Suprapubic skin (tissue), 4 donors: ENCODE measurements at regions not wholly inside any gene's neighbourhood (a gene's known extent, or its start where the extent isn't known, plus 50 kb on each side); places are given as distances from the start of the nearest gene placed in this dataset.

Experiments used
- POLR2A ChIP-seq, 2 donors: fragments of 450-650 bp; IDR thresholded peaks; one replicate each; pipeline ENCODE4 v1.6.1; 2017; ENCODE audit warnings: antibody characterized with exemption in 2 of 2, mild to moderate bottlenecking in 2 of 2, moderate library complexity in 2 of 2
- POLR2AphosphoS5 ChIP-seq, 3 donors: sonication (generic); formaldehyde crosslinking; IDR thresholded peaks; one replicate each; pipeline ENCODE4 v1.6.1; 2017; ENCODE audit warnings: antibody characterized with exemption in 3 of 3
- TF ChIP-seq, protein P1 (sequence below), 2 donors: fragments of 200-600 bp in 1 of 2; fragments of 450-650 bp in 1 of 2; sonication (generic) in 1 of 2; IDR thresholded peaks; one replicate each; pipeline ENCODE4 v1.5.1; 2016 to 2019; ENCODE audit warnings: antibody characterized with exemption in 2 of 2, mild to moderate bottlenecking in 1 of 2, moderate library complexity in 1 of 2

- TF ChIP-seq, protein P1, sequence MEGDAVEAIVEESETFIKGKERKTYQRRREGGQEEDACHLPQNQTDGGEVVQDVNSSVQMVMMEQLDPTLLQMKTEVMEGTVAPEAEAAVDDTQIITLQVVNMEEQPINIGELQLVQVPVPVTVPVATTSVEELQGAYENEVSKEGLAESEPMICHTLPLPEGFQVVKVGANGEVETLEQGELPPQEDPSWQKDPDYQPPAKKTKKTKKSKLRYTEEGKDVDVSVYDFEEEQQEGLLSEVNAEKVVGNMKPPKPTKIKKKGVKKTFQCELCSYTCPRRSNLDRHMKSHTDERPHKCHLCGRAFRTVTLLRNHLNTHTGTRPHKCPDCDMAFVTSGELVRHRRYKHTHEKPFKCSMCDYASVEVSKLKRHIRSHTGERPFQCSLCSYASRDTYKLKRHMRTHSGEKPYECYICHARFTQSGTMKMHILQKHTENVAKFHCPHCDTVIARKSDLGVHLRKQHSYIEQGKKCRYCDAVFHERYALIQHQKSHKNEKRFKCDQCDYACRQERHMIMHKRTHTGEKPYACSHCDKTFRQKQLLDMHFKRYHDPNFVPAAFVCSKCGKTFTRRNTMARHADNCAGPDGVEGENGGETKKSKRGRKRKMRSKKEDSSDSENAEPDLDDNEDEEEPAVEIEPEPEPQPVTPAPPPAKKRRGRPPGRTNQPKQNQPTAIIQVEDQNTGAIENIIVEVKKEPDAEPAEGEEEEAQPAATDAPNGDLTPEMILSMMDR (IDR thresholded peaks at IDR 0.05), result no peak
- TF ChIP-seq POLR2AphosphoS5 (IDR thresholded peaks at IDR 0.05), result no peak
- TF ChIP-seq POLR2A (IDR thresholded peaks at IDR 0.05), result no peak
These were observed 103.5 kb upstream of the TSC22D1 start for GRCh38 chr13:44679597-44679996.
